ENCODE measurements at regions not wholly inside any gene's neighbourhood (a gene's known extent, or its start where the extent isn't known, plus 50 kb on each side); places are given as distances from the start of the nearest gene placed in this dataset.

DNA sequence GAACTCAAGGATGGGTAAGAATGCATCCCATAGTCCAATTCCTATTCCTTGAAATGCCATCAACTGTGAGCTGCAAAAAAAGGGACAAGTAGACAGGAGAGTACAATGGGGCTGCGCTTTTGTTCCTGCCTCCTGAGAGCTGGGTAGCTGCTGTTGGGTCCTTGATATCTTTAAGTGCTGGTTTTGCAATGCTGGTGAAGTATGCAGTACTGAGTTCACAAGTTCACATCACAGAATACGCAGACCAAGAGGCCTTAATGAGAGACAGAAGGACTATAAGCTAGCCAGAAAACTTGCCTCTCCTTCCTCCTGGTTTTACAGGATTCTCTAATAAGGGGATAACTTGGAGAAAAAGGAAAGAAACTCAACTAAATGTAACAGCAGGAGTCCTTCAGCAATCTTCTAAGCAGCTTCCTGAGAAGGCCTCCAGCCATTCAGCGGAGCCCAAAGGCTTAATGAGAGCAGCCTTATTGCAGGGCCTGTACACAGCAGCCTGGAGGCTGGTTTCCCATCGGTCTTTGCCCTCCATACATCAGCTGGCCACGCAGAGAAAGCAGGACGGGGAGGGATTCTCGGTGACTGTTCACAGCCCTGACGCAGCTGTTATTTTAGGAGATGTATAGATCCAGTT, 293.1 kb downstream of the CDCA7 start:
- DNase-seq (ENCODE audit: low spot score), result no peak

DNA sequence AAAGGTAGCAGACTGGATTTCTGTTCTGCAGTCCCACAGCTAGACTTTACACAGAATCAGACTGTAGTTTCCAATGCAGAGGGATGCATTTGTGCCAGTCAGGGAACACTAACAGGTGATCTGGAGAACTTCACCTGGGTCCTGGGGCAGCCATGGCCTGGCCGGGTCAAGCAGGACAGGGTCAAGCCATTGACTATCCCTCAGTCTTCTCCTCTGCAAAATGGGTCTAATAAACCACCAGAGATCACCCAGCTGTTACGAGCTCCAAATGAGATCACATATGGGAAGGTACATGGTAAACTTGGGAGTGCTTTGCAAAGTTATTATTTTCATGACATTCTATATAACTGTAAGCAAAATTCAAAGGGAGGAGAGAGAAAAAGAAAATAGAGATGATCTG, 294.1 kb downstream of the CDCA7 start:
- no peak for DNase-seq (ENCODE audit: low spot score)

DNA sequence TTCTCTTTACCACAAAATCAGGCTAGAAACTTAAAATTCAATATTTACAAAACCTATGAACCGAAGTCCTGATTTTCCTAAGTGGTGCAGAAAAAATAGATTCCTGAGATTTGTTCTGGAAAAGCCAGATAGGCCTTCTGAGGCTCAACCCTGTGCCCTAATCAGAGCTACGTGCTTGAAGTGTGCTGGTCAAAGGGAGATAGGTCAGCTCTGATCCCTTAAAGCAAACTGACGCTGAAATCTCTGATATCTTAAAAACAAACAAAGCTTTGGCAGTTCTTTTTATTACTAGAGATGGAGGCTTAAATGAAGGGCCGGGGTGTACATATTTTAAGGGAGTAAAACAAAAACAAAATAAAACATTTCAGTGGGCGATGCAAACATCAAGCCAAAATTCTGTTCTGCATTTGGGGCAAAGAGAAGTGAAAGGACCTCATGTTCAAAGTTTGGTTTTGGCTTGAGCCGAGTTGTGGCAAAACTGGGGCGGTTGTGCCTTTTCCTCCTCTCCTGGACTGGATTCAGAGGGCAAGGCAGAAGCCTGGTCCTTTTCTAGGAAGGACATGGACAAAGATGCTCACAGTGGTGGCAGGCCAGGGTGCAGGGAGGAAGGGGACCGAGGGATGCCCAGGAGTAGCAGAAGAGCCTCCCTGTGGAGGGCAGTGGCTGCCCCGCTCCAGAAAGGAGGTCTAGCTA, 295.0 kb downstream of the CDCA7 start:
- no peak for DNase-seq (ENCODE audit: low spot score)

DNA sequence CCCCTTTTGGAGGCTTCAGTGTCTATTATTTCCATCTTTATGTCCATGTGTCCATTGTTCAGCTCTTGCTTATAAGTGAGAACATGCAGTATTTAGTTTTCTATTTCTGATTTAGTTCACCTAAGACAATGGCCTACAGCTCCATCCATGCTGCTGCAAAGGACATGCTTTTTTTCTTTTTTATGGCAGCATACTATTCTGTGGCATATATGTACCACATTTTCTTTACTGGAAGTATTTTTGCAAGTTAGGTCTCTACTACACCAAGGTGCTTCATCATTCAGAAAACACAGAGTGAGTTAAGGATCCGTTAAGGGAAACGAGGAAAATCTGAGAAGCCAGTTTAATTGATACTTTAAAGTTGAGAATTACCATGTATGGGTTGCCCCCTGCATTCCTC, 297.2 kb downstream of the CDCA7 start:
- DNase-seq (ENCODE audit: low spot score), result no peak

DNA sequence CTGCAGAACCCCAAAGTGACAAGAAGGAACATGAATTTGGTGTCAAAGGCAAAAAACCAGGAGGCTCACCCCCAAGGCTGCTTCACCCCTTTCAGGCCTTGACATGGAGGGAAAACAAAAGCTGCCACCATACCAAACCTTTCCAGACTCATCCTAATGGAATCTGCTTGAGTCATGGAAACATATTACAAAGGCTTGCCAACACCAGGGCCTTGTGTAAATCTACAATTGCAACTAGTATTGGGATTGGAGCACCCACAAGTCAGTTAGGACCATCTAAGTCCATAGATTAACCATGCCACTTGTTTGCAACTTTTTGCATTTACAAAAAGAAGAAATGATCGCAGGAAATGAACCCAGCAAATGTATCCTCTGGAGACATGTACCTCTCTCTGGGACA, 297.6 kb downstream of the CDCA7 start:
- no peak for DNase-seq (ENCODE audit: low spot score)

DNA sequence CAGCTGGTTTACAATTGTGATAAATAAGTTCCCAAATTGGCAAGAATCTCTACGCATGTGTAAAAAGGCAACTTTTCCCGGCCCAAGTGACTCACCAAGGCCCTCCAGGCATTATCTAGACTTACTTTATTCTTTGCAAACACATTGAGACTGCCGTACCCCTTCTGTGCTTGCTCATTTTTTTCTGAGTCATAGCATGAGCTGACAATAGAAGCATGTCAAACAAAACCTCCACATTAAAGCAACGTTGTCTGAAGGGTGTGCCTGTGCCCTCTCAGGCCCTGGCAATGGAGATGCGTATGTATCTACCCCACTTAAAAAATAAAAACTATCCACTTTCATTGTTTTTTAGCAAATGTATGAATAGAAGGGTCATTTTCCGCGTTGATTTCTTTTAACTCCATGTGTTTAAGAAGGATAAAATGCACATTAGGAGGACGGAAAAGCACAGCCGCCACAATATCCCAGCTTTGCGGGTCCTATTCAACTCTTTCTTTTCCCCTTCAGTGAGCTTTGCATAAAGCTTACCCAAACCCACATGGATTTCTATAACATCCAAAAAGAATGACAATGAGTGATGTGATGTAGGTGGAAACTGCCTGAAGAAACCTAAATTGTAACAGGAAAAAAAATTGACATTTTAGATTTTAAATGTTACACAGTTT, 298.2 kb downstream of the CDCA7 start:
- no peak for DNase-seq (ENCODE audit: low spot score)

DNA sequence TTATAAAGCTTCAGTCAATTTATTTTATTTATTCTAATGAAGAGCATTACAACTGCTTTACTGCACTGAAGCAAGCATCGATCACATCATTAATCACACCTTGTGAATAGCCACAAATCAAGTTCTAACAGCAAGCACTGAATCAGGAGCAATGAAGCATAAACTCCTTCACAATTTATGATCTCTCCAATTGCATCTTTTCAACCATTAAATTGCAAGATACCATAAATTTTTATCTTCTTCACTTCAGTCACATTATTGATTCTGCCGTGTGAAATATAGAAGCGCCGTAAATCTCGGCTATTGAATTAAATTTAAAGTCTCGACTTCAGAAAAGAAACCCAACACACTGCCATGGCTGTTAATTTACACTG, 298.7 kb downstream of the CDCA7 start:
- DNase-seq (ENCODE audit: low spot score), result no peak

DNA sequence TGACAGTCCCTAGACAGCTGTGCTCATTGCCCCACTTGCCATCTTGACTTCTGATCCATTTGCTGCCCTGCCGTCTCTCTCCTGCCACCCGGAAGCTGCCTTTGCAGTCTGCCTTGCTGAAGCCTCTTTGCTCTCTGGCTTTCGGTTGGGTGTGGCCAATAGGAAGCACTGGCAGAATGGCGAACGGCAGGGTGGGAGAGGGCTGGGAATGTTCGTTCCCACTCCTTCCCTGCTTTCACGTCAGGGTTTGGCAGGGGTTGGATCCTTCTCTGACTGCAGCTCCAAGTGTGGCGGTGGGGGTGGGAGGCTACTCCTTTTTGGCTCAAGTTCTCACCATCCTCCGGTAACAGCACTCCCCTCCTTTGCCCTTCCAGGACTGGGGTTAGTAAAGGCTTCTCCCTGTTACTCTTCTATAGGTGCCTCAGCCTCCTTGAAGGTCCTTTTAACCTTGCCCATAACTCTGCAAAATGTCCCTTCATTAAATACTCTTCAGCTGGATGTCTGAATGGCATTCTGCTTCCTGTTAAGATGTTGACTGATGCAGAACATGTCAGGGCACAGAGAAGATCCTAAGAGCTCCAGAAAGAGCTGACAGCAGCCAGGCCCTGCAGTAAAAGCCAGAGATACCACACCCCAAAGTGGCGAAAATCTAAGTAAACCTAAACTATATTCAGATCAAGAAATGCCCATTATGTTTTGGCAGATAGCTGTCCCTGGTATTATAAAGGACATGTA, 299.7 kb downstream of the CDCA7 start:
- no peak for DNase-seq (ENCODE audit: low spot score)

DNA sequence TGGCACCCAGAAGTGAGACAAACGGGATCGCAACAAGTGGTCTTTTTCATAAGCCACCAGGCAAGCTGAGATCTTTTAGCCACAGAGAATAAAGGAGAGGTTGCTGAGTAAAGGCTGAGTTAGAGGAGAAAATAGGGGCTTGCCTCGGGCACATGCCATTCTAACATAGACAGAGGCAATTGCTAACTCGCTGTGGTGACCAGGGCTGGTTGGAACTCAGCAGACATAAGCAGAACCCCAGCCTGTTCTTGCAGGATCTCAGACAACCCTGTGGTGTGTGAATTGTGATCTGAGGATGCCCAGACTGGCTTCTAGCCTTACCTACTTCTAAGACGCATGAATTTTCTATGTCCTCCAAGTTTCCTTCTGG, 300.2 kb downstream of the CDCA7 start:
- DNase-seq (ENCODE audit: low spot score), result no peak

DNA sequence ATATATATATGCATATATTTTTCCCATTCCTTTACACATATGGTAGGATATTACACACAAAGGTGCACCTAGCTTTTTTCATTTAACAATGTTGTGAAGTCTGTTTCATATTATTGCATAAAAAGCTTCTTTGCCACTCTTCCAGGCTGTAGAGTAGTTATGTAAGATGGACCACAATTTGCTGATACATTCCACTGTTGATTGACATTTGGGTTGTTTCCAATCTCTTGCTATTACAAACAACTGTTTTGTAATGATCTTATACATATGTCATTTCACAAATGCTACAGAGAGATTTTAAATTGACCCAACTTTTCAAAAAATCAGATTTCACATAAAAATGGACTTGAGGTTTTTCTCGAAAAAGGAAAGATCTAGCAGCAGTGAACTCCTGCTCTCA, 301.4 kb downstream of the CDCA7 start:
- DNase-seq (ENCODE audit: low spot score), result no peak

DNA sequence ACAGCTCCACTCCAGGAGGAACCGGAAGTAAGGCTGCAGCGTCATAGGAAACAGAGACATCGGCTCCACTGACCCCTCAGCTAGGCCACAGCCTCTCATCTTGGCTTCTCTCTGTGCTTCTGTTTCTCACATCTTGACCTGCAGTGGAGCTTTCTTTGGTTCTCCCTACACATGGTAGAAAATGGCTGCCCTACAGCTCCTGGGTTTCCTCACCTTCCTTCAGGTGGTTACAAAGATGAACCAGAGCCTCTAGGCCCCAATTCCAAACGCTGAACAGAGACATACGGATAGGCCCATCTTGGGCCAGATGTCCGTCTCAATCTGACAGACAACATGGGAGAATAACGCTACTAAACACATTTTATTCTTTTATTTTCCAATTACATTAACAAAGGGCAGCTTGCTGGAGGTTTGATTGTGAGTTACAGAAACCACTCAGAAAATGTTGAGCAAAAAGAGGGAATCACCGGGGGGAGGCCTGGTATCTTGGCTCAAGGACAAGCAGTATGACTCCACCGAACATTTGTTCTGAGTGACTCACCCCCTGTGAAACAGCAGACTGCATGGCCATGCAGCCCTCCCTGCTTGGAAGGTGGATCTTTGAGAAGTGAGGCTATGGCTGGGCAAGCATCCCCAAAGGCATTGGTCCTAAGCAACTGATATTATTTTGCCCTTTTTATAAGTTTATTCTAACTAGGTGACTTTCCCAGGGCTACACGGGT, 303.5 kb downstream of the CDCA7 start:
- DNase-seq (ENCODE audit: low spot score), result no peak

DNA sequence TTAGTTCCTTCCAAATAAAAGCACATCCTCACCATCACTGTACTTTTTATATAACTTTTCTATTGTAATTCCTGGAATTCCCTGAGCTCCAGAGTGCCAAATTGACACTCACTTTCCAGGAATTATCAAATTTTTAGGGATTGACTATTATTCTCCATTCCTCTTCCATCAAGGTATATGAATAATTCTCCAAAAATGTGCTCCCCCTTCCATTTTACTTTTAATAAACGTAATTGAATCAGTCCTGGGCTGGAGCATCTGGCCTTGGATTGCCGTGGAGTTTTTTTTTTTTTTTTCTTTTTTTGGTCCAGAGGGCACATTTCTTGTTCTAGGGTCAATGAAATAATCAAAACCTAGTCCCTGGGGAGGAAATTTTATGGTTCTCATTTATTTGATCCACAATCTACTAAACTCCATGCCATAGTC, 304.3 kb downstream of the CDCA7 start:
- DNase-seq (ENCODE audit: low spot score), result no peak

DNA sequence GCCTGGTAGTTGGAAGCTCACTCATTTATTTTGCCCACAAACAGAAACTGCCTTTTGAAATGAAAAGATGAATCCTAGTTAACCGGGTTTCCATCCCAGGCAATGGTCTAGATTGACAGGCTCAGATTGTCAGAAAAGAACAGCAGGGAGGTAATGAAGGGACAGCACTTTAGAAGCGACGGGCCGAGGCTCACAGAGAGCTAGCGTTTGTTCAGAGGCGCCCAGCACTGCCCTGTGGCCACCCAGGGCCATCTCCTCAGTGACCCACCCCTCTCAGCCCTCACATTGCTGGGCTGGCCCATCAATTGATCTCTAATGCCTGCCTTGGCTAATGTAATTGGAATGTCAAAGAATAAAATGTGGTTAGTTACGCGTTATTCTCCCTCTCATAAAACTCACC, 304.8 kb downstream of the CDCA7 start:
- DNase-seq (ENCODE audit: low spot score), result no peak

DNA sequence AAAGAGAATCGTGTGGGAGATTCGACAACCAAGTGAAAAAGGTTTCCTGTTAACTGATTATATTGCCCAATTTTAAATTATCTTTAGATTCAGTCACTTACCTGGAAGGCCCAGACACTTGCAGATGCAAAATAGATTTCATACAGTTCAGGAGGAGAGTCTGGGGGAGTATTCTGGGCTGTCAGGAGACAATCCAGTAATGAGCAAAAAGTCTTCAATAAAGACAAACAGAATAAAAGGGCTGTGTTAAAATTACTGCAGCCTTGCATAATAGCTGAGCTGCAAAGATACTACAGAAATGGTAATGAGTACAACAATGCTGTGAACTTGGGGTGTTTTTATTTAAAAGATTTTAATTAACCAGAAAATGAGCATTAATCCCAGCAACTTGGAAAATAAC, 303.6 kb downstream of the SP3 start:
- no peak for DNase-seq (ENCODE audit: low spot score)

DNA sequence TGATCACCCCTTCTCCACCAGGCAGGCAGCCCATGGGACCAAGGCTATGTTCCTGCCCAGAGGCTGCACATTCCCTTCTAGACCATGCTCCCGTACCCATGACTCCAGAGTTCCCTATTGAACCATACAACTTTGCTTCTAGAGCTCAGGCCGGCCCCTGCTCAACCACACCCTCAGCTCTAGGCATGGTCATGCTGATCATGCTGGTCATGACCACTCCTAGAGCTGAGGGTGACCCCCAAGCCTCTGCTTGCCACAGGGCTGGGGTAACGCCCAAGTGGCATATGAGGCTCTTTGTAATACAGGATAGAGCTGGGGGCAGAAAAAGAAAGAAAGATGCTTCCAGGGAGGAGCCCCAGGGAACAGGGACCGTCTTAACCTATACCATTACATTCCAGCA, 301.8 kb downstream of the SP3 start:
- no peak for DNase-seq (ENCODE audit: low spot score)

DNA sequence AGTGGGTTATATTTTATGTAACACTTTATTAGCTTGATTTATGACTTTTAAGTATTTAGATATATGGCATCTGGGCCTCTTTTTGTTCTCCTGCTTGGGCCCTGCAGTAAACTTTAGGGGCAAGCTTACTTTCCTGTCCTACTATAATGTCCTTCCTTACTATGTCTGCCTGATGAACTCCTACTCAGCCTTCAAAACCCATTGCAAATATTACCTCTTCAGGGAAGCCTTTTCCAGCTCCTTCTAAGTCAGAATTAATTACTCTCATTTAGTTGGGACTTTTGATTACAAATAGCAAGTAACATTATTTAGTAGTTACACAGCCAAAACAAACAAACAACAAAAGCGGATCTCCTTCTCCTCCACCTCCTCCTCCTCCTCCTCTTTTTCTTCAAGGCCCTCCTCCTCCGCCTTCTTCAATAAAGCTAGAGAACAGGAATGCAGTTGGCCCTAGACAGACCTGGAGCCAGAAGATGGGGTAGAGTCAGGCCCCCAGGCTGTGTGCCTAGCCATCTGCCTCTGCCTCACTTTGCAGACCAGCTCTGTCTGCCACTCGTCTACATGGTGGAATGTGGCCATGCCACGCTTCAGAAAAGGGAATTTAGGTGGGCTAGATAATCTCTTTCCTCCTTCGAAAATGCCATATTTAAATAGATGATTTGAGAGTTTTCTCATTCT, 301.2 kb downstream of the SP3 start:
- DNase-seq (ENCODE audit: low spot score), result no peak

DNA sequence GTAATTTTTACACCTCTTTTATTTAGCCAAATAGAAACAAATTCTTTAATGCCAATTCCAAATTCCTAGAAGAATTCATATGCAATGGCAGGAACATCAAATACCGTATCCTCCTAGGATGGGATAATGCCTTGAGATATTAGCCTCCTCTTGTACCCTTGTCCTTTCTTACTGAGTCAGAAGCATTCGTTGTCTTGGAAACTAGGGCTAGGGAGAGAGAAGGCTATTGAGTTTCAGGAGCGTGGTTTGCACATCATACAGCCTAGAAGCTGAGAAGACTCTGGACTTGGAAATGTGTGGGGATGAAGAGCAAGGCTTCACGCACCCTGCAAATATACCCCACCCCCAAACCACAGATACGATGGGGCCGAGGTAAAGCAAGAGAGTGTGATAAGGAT, 300.7 kb downstream of the SP3 start:
- DNase-seq (ENCODE audit: low spot score), result no peak

DNA sequence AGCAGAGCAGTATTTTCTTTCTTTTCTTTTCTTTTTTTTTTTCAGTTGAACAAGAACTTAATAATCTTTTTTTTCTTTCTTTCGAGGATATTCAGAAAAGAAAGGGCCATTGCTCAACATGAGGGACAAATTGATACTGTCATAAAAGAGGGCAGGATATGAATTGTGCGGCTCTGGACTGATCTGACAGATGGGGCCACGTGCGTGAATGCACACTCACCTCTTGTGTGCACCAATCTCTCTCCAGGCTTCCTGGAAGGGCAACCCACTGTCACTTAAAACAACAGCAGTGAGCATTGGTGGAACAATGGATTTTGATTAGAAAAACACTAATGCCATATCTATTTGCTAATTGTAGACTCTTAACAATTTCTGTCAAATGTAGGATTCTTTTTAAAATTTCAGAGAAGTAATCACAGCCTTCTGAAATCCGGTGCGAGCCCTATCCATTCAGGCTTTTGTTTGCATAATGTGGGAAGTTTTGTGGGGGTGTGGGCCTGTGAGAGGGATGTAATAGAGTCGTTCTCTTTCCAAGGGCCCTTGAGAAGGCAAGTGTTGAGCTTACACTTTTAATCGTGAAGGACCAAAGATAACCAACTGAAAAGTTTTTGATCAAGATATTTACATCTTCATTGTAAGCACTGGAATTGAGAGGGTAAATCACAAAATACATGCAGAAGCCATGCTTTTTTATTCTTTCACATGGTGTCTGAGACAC, 298.8 kb downstream of the SP3 start:
- DNase-seq (ENCODE audit: low spot score), result no peak

DNA sequence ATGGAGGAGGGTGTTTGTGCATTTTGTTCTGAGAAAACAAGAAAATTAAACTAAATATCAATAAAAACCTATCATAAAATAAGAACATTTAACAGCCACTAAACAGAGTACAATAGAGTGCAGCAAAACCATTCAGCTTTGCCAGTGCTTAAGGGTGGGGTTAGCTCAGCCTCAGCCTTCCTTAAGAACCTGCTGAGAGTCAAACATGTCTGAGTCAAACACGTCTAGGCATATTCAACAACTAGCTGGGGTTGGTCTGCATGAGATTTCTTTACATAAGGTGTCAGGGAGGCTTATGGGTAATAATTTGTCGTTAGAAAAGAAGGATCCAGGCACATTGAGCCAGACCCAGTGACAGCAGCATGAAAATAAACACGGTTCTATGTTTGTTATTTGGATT, 298.2 kb downstream of the SP3 start:
- DNase-seq (ENCODE audit: low spot score), result no peak

DNA sequence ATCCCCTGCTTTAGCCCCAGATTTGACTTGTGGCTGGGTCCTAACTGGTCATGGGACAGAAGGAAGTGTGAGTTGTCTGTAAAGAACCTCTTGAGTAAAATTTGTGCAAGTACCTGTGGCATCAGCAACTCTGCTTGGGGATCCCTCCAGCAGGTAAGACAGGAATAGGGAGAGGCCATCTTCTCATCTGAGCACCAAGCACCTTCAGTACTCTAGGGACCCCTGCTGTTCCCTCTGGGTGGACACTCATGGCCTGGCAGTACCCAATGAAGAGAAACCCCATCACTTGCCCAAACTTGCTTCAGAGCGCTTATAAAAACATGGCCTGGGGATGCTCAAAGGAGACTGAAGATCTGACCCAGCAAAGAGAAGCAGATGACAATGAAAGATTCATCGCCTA, 297.8 kb downstream of the SP3 start:
- DNase-seq (ENCODE audit: low spot score), result no peak

DNA sequence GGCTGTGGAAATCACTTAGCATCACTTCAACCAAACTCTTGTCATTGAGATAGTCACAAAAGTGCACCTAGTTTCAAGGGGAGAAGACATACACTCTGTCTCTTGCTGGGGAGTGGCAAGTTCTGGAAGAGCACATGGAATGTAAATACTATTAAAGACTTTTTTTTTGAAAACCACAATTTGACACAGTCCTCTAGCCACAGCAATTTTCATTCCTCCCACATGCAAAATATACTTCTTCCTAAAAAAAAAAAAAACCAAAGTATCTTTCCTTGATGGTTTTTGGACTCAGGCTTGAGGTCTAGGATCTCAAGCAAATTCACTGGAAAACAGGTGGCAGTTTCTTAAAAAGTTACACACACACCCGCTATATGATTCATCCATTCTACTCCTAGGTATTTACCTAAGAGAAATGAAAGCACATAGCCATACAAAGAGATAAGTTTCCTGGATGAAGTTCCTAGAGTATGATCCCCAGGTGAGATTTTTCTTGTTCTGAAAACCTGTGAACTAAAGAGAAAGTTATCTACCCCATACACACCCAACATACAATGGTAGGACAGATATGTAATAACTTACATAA, 295.8 kb downstream of the SP3 start:
- DNase-seq (ENCODE audit: low spot score), result no peak
